ENCODE measurements at regions not wholly inside any gene's neighbourhood (a gene's known extent, or its start where the extent isn't known, plus 50 kb on each side); places are given as distances from the start of the nearest gene placed in this dataset.

- H4K20me1 ChIP-seq (ENCODE audit: insufficient read depth): no peaks in the 10 kb centered on the region
- TF ChIP-seq, protein P1, sequence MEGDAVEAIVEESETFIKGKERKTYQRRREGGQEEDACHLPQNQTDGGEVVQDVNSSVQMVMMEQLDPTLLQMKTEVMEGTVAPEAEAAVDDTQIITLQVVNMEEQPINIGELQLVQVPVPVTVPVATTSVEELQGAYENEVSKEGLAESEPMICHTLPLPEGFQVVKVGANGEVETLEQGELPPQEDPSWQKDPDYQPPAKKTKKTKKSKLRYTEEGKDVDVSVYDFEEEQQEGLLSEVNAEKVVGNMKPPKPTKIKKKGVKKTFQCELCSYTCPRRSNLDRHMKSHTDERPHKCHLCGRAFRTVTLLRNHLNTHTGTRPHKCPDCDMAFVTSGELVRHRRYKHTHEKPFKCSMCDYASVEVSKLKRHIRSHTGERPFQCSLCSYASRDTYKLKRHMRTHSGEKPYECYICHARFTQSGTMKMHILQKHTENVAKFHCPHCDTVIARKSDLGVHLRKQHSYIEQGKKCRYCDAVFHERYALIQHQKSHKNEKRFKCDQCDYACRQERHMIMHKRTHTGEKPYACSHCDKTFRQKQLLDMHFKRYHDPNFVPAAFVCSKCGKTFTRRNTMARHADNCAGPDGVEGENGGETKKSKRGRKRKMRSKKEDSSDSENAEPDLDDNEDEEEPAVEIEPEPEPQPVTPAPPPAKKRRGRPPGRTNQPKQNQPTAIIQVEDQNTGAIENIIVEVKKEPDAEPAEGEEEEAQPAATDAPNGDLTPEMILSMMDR (conservative IDR thresholded peaks at IDR 0.05; ENCODE audit: low read depth, low read length): no peak
- H3K79me2 ChIP-seq (ENCODE audit: insufficient read depth, low read depth): no peaks in the 10 kb centered on the region
- no peak overlapping the region for H3K9ac ChIP-seq
- no peaks in the 10 kb centered on the region for H3K36me3 ChIP-seq (ENCODE audit: insufficient read depth)
- H2AFZ ChIP-seq (ENCODE audit: low read depth): no peak overlapping the region
- H3K4me1 ChIP-seq (ENCODE audit: low read depth, poor library complexity, severe bottlenecking): no peaks in the 10 kb centered on the region
- no peak overlapping the region for H3K4me2 ChIP-seq
- H3K27me3 ChIP-seq (ENCODE audit: insufficient read depth, low read depth): no peaks in the 10 kb centered on the region
- H3K4me3 ChIP-seq (IDR thresholded peaks at IDR 0.05; ENCODE audit: insufficient read depth, low read depth, low read length): no peak overlapping the region
- no peak overlapping the region for H3K27ac ChIP-seq
Measured at GRCh38 chr1:96865731-96866685, 144.4 kb downstream of the PTBP2 start.

GRCh38 chr1:96872757-96873156, 151.2 kb downstream of the PTBP2 start:
- Histone ChIP-seq H2AFZ (ENCODE audit: low read depth) (no peak overlapping the region), H3K4me1 (ENCODE audit: low read depth, poor library complexity, severe bottlenecking) (no peaks in the 10 kb centered on the region), H3K79me2 (ENCODE audit: insufficient read depth, low read depth) (no peaks in the 10 kb centered on the region), H3K27me3 (ENCODE audit: insufficient read depth, low read depth) (no peaks in the 10 kb centered on the region), H3K4me2 (no peak overlapping the region), H3K4me3 (IDR thresholded peaks at IDR 0.05; ENCODE audit: insufficient read depth, low read depth, low read length) (no peak overlapping the region), H3K36me3 (ENCODE audit: insufficient read depth) (no peaks in the 10 kb centered on the region), H3K9ac (no peak overlapping the region), H4K20me1 (ENCODE audit: insufficient read depth) (no peaks in the 10 kb centered on the region), H3K27ac (no peak overlapping the region)
- TF ChIP-seq, protein P1 (conservative IDR thresholded peaks at IDR 0.05; ENCODE audit: low read depth, low read length): no peak

GRCh38 chr1:96878640-96879039, 157.1 kb downstream of the PTBP2 start:
- Histone ChIP-seq H3K9ac (no peak overlapping the region), H3K79me2 (ENCODE audit: insufficient read depth, low read depth) (no peaks in the 10 kb centered on the region), H2AFZ (ENCODE audit: low read depth) (no peak overlapping the region), H3K4me2 (no peak overlapping the region), H3K4me3 (IDR thresholded peaks at IDR 0.05; ENCODE audit: insufficient read depth, low read depth, low read length) (no peak overlapping the region), H3K4me1 (ENCODE audit: low read depth, poor library complexity, severe bottlenecking) (no peaks in the 10 kb centered on the region), H4K20me1 (ENCODE audit: insufficient read depth) (no peaks in the 10 kb centered on the region), H3K27me3 (ENCODE audit: insufficient read depth, low read depth) (no peaks in the 10 kb centered on the region), H3K27ac (no peak overlapping the region), H3K36me3 (ENCODE audit: insufficient read depth) (no peaks in the 10 kb centered on the region)
- TF ChIP-seq, protein P1 (conservative IDR thresholded peaks at IDR 0.05; ENCODE audit: low read depth, low read length): no peak

- no peaks in the 10 kb centered on the region for H3K79me2 ChIP-seq (ENCODE audit: insufficient read depth, low read depth)
Measured at GRCh38 chr1:96880626-96881025, 159.0 kb downstream of the PTBP2 start.

More at GRCh38 chr1:96880626-96881025, 159.0 kb downstream of the PTBP2 start:
- Histone ChIP-seq H3K4me3 (IDR thresholded peaks at IDR 0.05; ENCODE audit: insufficient read depth, low read depth, low read length) (no peak overlapping the region), H3K4me2 (no peak overlapping the region), H2AFZ (ENCODE audit: low read depth) (no peak overlapping the region), H3K4me1 (ENCODE audit: low read depth, poor library complexity, severe bottlenecking) (no peaks in the 10 kb centered on the region), H3K9ac (no peak overlapping the region), H3K36me3 (ENCODE audit: insufficient read depth) (no peaks in the 10 kb centered on the region), H3K27ac (no peak overlapping the region), H4K20me1 (ENCODE audit: insufficient read depth) (no peaks in the 10 kb centered on the region), H3K27me3 (ENCODE audit: insufficient read depth, low read depth) (no peaks in the 10 kb centered on the region)
- TF ChIP-seq, protein P1 (conservative IDR thresholded peaks at IDR 0.05; ENCODE audit: low read depth, low read length): no peak

Measured in KMS-11 (cell line).